ENCODE measurements at regions not wholly inside any gene's neighbourhood (a gene's known extent, or its start where the extent isn't known, plus 50 kb on each side); places are given as distances from the start of the nearest gene placed in this dataset.
"Not testable (repeated sequence)": the region's sequence is repeated elsewhere in the genome, so short reads cannot be mapped to it uniquely, and the experiment has no call there.

- not testable (repeated sequence) for TF ChIP-seq CTCF (conservative IDR thresholded peaks at IDR 0.05; ENCODE audit: low read depth, low read length); EZH2 (IDR thresholded peaks at IDR 0.05; ENCODE audit: borderline replicate concordance, low read depth, low read length, poor library complexity, severe bottlenecking)
Observed at GRCh38 chr22:23472376-23472775, 107.7 kb downstream of the IGLL1 start.
